ENCODE measurements at regions not wholly inside any gene's neighbourhood (a gene's known extent, or its start where the extent isn't known, plus 50 kb on each side); places are given as distances from the start of the nearest gene placed in this dataset.
A peak's percentile ranks its signal among the peaks of the same experiment; 100 is the strongest.

- peak overlapping the region; percentile 59 to 79 for H3K27ac ChIP-seq
- 17 to 30% methylated on average over 8 of the region's 8 CpGs for WGBS, 2 donors
- intact Hi-C loops (cut with DNase I; ENCODE audit: low total_unique reads): no loop called here
- no peak for DNase-seq
- H3K4me3 ChIP-seq: peak overlapping the region in 1 of 2 donors; percentile 32
- H3K9me3 ChIP-seq: no peaks in the 10 kb centered on the region
- TF ChIP-seq POLR2A (IDR thresholded peaks at IDR 0.05): no peak
- H3K27me3 ChIP-seq: no peaks in the 10 kb centered on the region
- H3K36me3 ChIP-seq (ENCODE audit: low read depth, missing control alignments): no peaks in the 10 kb centered on the region
- peaks cover 18% of the 10 kb centered on the region for H3K4me1 ChIP-seq
Observed at GRCh38 chr11:43558556-43559127, 121.9 kb upstream of the HSD17B12 start.

GRCh38 chr11:43561832-43562231 is 118.7 kb upstream of the HSD17B12 start:
- no peaks in the 10 kb centered on the region for H3K4me1 ChIP-seq
- H3K9me3 ChIP-seq: no peaks in the 10 kb centered on the region
- DNase-seq: no peak
- no peak overlapping the region for H3K4me3 ChIP-seq
- TF ChIP-seq POLR2A (IDR thresholded peaks at IDR 0.05): no peak
- no peak for TF ChIP-seq CTCF (IDR thresholded peaks at IDR 0.05)
- H3K27me3 ChIP-seq: no peaks in the 10 kb centered on the region
- intact Hi-C loops (cut with DNase I; ENCODE audit: low total_unique reads): no loop called here
- no peaks in the 10 kb centered on the region for H3K36me3 ChIP-seq (ENCODE audit: low read depth, missing control alignments)
- peak overlapping the region in 1 of 2 donors; percentile 20 for H3K27ac ChIP-seq
- WGBS, 2 donors: 56 to 73% methylated on average over 3 of the region's 3 CpGs

- Histone ChIP-seq H3K4me3 (no peak overlapping the region), H3K9me3 (no peaks in the 10 kb centered on the region), H3K27me3 (no peaks in the 10 kb centered on the region), H3K36me3 (ENCODE audit: low read depth, missing control alignments) (no peaks in the 10 kb centered on the region), H3K4me1 (no peaks in the 10 kb centered on the region), H3K27ac (no peak overlapping the region)
- intact Hi-C loops (cut with DNase I; ENCODE audit: low total_unique reads): no loop called here
- 20 to 24% methylated on average over 5 of the region's 5 CpGs for WGBS, 2 donors
- TF ChIP-seq CTCF (IDR thresholded peaks at IDR 0.05): peak; percentile 55 to 67 (median 58)
- no peak for TF ChIP-seq POLR2A (IDR thresholded peaks at IDR 0.05)
- no peak for DNase-seq
Observed at GRCh38 chr11:43567396-43567975, 113.1 kb upstream of the HSD17B12 start.

- peak; percentile 71 for DNase-seq
- Histone ChIP-seq H3K4me1 (peaks cover 34% of the 10 kb centered on the region), H3K27me3 (no peaks in the 10 kb centered on the region), H3K9me3 (no peaks in the 10 kb centered on the region), H3K4me3 (no peak overlapping the region), H3K36me3 (ENCODE audit: low read depth, missing control alignments) (no peaks in the 10 kb centered on the region), H3K27ac (no peak overlapping the region)
- intact Hi-C loops (cut with DNase I; ENCODE audit: low total_unique reads): no loop called here
- WGBS, 2 donors: 2 to 14% methylated on average over 5 to 6 of the region's 6 CpGs
- no peak for TF ChIP-seq POLR2A (IDR thresholded peaks at IDR 0.05)
- TF ChIP-seq CTCF (IDR thresholded peaks at IDR 0.05): peak; percentile 16 to 42 (median 40)
Observed at GRCh38 chr11:43573233-43573632, 107.3 kb upstream of the HSD17B12 start.

GRCh38 chr11:43573873-43574272 is 106.7 kb upstream of the HSD17B12 start:
- peaks cover 39% of the 10 kb centered on the region for H3K4me1 ChIP-seq
- intact Hi-C loops (cut with DNase I; ENCODE audit: low total_unique reads): no loop called here
- H3K4me3 ChIP-seq: no peak overlapping the region
- no peaks in the 10 kb centered on the region for H3K9me3 ChIP-seq
- WGBS, 2 donors: 24 to 39% methylated on average over 5 of the region's 5 CpGs
- no peak for DNase-seq
- H3K27me3 ChIP-seq: no peaks in the 10 kb centered on the region
- no peak for TF ChIP-seq CTCF (IDR thresholded peaks at IDR 0.05)
- no peak for TF ChIP-seq POLR2A (IDR thresholded peaks at IDR 0.05)
- peak overlapping the region in 1 of 2 donors; percentile 41 for H3K27ac ChIP-seq
- no peaks in the 10 kb centered on the region for H3K36me3 ChIP-seq (ENCODE audit: low read depth, missing control alignments)

All from testis (tissue), 2 donors.